Loucy (cell line): ENCODE measurements at regions not wholly inside any gene's neighbourhood (a gene's known extent, or its start where the extent isn't known, plus 50 kb on each side); places are given as distances from the start of the nearest gene placed in this dataset.

Experiments
- CTCF ChIP-seq: fragments of 200-600 bp; sonication (generic); conservative IDR thresholded peaks from 2 replicates; pipeline ENCODE4 v1.5.1; 2014; ENCODE audit warnings: mild to moderate bottlenecking, antibody characterized with exemption, low read length
- EZH2phosphoT487 ChIP-seq: fragments of 200-600 bp; IDR thresholded peaks from 2 replicates; pipeline ENCODE4 v1.6.1; 2018; ENCODE audit warnings: antibody characterized with exemption, mild to moderate bottlenecking, moderate library complexity, borderline replicate concordance

GRCh38 chr6:10307476-10307875, 107.4 kb downstream of the TFAP2A start:
- TF ChIP-seq CTCF = no peak
- TF ChIP-seq EZH2phosphoT487 = no peak
